HepG2 (cell line): ENCODE measurements at regions not wholly inside any gene's neighbourhood (a gene's known extent, or its start where the extent isn't known, plus 50 kb on each side); places are given as distances from the start of the nearest gene placed in this dataset.

Experiments
- ATAC-seq: fragments of 200-7000 bp; cut with Tn5 transposase; 3 replicates; pipeline ENCODE4 v1.9.1; 2020; ENCODE audit warnings: mild to moderate bottlenecking, moderate library complexity
- BruUV-seq: library from RNA; stranded (reverse); fragments of 400-500 nt; replicated peaks from 2 replicates; lab custom pipeline; 2021; lab: Mats Ljungman, UMichigan
- CTCF ChIA-PET: fragments of 300-600 bp; formaldehyde crosslinking; extraction: SDS; loops from one replicate; lab custom pipeline; 2021; ENCODE audit warnings: low total read pairs, inconsistent platforms, low intra/inter-chr PET ratio; lab: Yijun Ruan, JAX
- POLR2A ChIA-PET: fragments of 350-600 bp; sonication (Branson Sonifier 250); formaldehyde crosslinking; loops from one replicate; lab custom pipeline; 2020; ENCODE audit warnings: antibody characterized with exemption, inconsistent platforms; lab: Yijun Ruan, JAX
- DNase-seq: peaks from one replicate; pipeline ENCODE4 v3.0.0-alpha.2; 2015; ENCODE audit warnings: low spot score
- FAIRE-seq: peaks from 3 replicates; lab custom pipeline; 2011; peaks lifted over from hg19 to GRCh38; lab: Jason Lieb, UNC
- H2AFZ ChIP-seq: one replicate; pipeline ENCODE4 v1.6.1; 2011; ENCODE audit warnings: low read length, inconsistent platforms
- H3K27ac ChIP-seq: fragments of 300-600 bp; 3 replicates; pipeline ENCODE4 v1.8.0; 2011; ENCODE audit warnings: mixed run types, mild to moderate bottlenecking, mixed read lengths, low read length, inconsistent platforms; ENCODE audit not compliant: insufficient read depth; ENCODE audit errors: extremely low read length
- H3K27me3 ChIP-seq, 2 experiments: fragments of 200-600 bp in 1 of 2; 2 replicates in 1 of 2; 3 replicates in 1 of 2; pipeline versions ENCODE4 v1.6.0 to v1.8.0; 2011; ENCODE audit warnings: low read length in 2 of 2, mild to moderate bottlenecking in 2 of 2, moderate library complexity in 2 of 2, inconsistent platforms in 1 of 2; ENCODE audit not compliant: insufficient read depth in 2 of 2, control insufficient read depth in 1 of 2
- H3K36me3 ChIP-seq, 2 experiments: fragments of 200-600 bp in 1 of 2; replicated peaks in 1 of 2; 2 replicates in 1 of 2; 3 replicates in 1 of 2; pipeline versions ENCODE4 v1.5.1 to v1.8.0; 2011; ENCODE audit warnings: low read length in 2 of 2, inconsistent platforms in 1 of 2; ENCODE audit not compliant: insufficient read depth in 2 of 2, control insufficient read depth in 1 of 2
- H3K4me1 ChIP-seq: 2 replicates; pipeline ENCODE4 v1.5.1; 2012; ENCODE audit warnings: low read length, inconsistent platforms; ENCODE audit not compliant: insufficient read depth
- H3K4me2 ChIP-seq: 2 replicates; pipeline ENCODE4 v1.6.0; 2011; ENCODE audit warnings: low read depth, low read length, inconsistent platforms
- H3K4me3 ChIP-seq, 3 experiments: fragments of 200-600 bp in 1 of 3; sonication (generic), shearing (Covaris generic) in 1 of 3; replicated peaks in 1 of 3; 2 replicates each; pipeline ENCODE4 v1.5.1; 2011 to 2016; ENCODE audit warnings: low read length in 3 of 3, inconsistent platforms in 2 of 3, low read depth in 2 of 3, mild to moderate bottlenecking in 2 of 3, control low read depth in 1 of 3, mixed read lengths in 1 of 3; ENCODE audit not compliant: insufficient read depth in 1 of 3
- H3K79me2 ChIP-seq: one replicate; pipeline ENCODE4 v1.6.1; 2011; ENCODE audit warnings: low read length, inconsistent platforms; ENCODE audit not compliant: insufficient read depth
- H3K9ac ChIP-seq: 2 replicates; pipeline ENCODE4 v1.6.0; 2011; ENCODE audit warnings: mild to moderate bottlenecking, low read depth, low read length, inconsistent platforms; ENCODE audit not compliant: insufficient read depth
- H3K9me3 ChIP-seq: 2 replicates; pipeline ENCODE4 v1.5.1; 2012; ENCODE audit warnings: mild to moderate bottlenecking, low read length
- H4K20me1 ChIP-seq: 2 replicates; pipeline ENCODE4 v1.6.0; 2011; ENCODE audit warnings: inconsistent platforms, mild to moderate bottlenecking, low read length, moderate library complexity; ENCODE audit not compliant: insufficient read depth
- ATF7-NPFF ChIP-seq: sonication (generic); formaldehyde crosslinking; IDR thresholded peaks from 2 replicates; pipeline ENCODE4 v1.8.1; 2023; ENCODE audit warnings: mild to moderate bottlenecking, low read depth, missing genetic modification reagents, moderate library complexity
- CENPX ChIP-seq: sonication (generic); formaldehyde crosslinking; IDR thresholded peaks from 2 replicates; pipeline ENCODE4 v1.9.0; 2021; ENCODE audit warnings: mild to moderate bottlenecking, missing genetic modification reagents, moderate library complexity
- ELF4 ChIP-seq: sonication (generic); formaldehyde crosslinking; IDR thresholded peaks from 2 replicates; pipeline ENCODE4 v1.5.0; 2020; ENCODE audit warnings: missing genetic modification reagents, mild to moderate bottlenecking, moderate library complexity, borderline replicate concordance
- EP300 ChIP-seq, 3 experiments: sonication (generic) in 1 of 3; formaldehyde crosslinking in 1 of 3; IDR thresholded peaks; 2 replicates each; pipeline versions ENCODE4 v1.5.1 to v1.6.1; 2011 to 2020; ENCODE audit warnings: low read depth in 2 of 3, low read length in 2 of 3, borderline replicate concordance in 1 of 3, improper control_type of control experiment in 1 of 3, mild to moderate bottlenecking in 1 of 3, missing genetic modification reagents in 1 of 3, moderate library complexity in 1 of 3
- FOXJ3 ChIP-seq: sonication (generic); formaldehyde crosslinking; IDR thresholded peaks from 2 replicates; pipeline ENCODE4 v1.4.0; 2020; ENCODE audit warnings: missing genetic modification reagents, mild to moderate bottlenecking, borderline replicate concordance
- GPBP1L1 ChIP-seq: sonication (generic); formaldehyde crosslinking; IDR thresholded peaks from 2 replicates; pipeline ENCODE4 v1.5.0; 2020; ENCODE audit warnings: mild to moderate bottlenecking, missing genetic modification reagents
- RFX1 ChIP-seq: fragments of 450-650 bp; IDR thresholded peaks from 2 replicates; pipeline ENCODE4 v1.6.1; 2017
- ZBED4 ChIP-seq: sonication (generic); formaldehyde crosslinking; IDR thresholded peaks from 2 replicates; pipeline ENCODE4 v1.4.0; 2020; ENCODE audit warnings: missing genetic modification reagents, borderline replicate concordance
- ZBTB2 ChIP-seq: sonication (generic); formaldehyde crosslinking; IDR thresholded peaks from 2 replicates; pipeline ENCODE4 v1.8.0; 2022; ENCODE audit warnings: low read depth, missing genetic modification reagents
- ZBTB26 ChIP-seq: IDR thresholded peaks from 2 replicates; pipeline ENCODE4 v1.6.1; 2016; ENCODE audit warnings: missing compliant biosample characterization, missing genetic modification reagents, borderline replicate concordance
- ZBTB8A ChIP-seq: sonication (generic); formaldehyde crosslinking; IDR thresholded peaks from 2 replicates; pipeline ENCODE4 v1.4.0; 2020; ENCODE audit warnings: mild to moderate bottlenecking, low read depth, missing genetic modification reagents, borderline replicate concordance
- ZNF260 ChIP-seq: sonication (generic); formaldehyde crosslinking; IDR thresholded peaks from 2 replicates; pipeline ENCODE4 v1.4.0; 2020; ENCODE audit warnings: missing genetic modification reagents, low read depth, mild to moderate bottlenecking, borderline replicate concordance
- ZNF556 ChIP-seq: sonication (generic); formaldehyde crosslinking; IDR thresholded peaks from 2 replicates; pipeline ENCODE4 v1.4.0; 2020; ENCODE audit warnings: mild to moderate bottlenecking, missing genetic modification reagents, borderline replicate concordance
- ZNF569 ChIP-seq: sonication (generic); formaldehyde crosslinking; IDR thresholded peaks from 2 replicates; pipeline ENCODE4 v1.5.0; 2020; ENCODE audit warnings: mild to moderate bottlenecking, missing genetic modification reagents, moderate library complexity, borderline replicate concordance
- ZNF615 ChIP-seq: sonication (generic); formaldehyde crosslinking; IDR thresholded peaks from 2 replicates; pipeline ENCODE4 v1.5.0; 2020; ENCODE audit warnings: mild to moderate bottlenecking, missing genetic modification reagents, borderline replicate concordance
- ZNF616 ChIP-seq: sonication (generic); formaldehyde crosslinking; IDR thresholded peaks from 2 replicates; pipeline ENCODE4 v1.5.0; 2020; ENCODE audit warnings: low read depth, mild to moderate bottlenecking, missing genetic modification reagents
- WGBS: methylation state at CpG from one replicate; pipeline ENCODE4 v1.1.6; 2017; ENCODE audit warnings: low lambda C conversion rate; 5-methylcytosine and 5-hydroxymethylcytosine counted together
- in situ Hi-C: cut with HindIII; loops from 2 replicates; pipeline ENCODE4 v1.10.0; 2017; ENCODE audit warnings: low pct_unique_long_range_greater_than_20kb; ENCODE audit not compliant: extremely low pct_ligation_motif_present
- intact Hi-C: fragments of 100-400 bp; cut with micrococcal nuclease; formaldehyde crosslinking; loops from one replicate; pipeline ENCODE4 v1.10.0; 2022; ENCODE audit not compliant: unreplicated experiment

- ATAC-seq (no peak), DNase-seq (no peak), FAIRE-seq (no peak)
- no peak overlapping the region for H3K4me3 ChIP-seq
- BruUV-seq: no TSS peak
- in situ Hi-C loops (no loop called here), intact Hi-C loops (no loop called here)
- POLR2A ChIA-PET: no interaction called here
- no peak overlapping the region for H3K27ac ChIP-seq
- H3K79me2 ChIP-seq: no peaks in the 10 kb centered on the region
- H3K9ac ChIP-seq: no peak overlapping the region
- no peaks in the 10 kb centered on the region for H3K4me1 ChIP-seq
- 2% methylated on average over 1 of the region's 1 CpG for WGBS
- H3K9me3 ChIP-seq: no peaks in the 10 kb centered on the region
- no peak overlapping the region for H2AFZ ChIP-seq
- no peak overlapping the region for H3K4me2 ChIP-seq
- H3K36me3 ChIP-seq: no peaks in the 10 kb centered on the region
- H4K20me1 ChIP-seq: no peaks in the 10 kb centered on the region
- CTCF ChIA-PET: no interaction called here
- peaks cover 0 to 4% of the 10 kb centered on the region in 2 experiments; a peak in 1 of 5 replicates for H3K27me3 ChIP-seq
- TF ChIP-seq ZBTB2 (CRISPR knock-in tag) (no peak), ZNF260 (CRISPR knock-in tag) (no peak), CENPX (no peak), ZBED4 (CRISPR knock-in tag) (no peak), ZNF616 (CRISPR knock-in tag) (no peak), EP300 (IDR thresholded peaks at IDR 0.05; ENCODE audit: low read depth in 2 of 2, low read length in 2 of 2) (no peak), EP300 (CRISPR knock-in tag; IDR thresholded peaks at IDR 0.05; ENCODE audit: borderline replicate concordance) (no peak), ZNF556 (CRISPR knock-in tag) (no peak), ATF7-NPFF (CRISPR knock-in tag) (no peak), GPBP1L1 (CRISPR knock-in tag) (no peak), ELF4 (no peak), FOXJ3 (CRISPR knock-in tag) (no peak), ZNF569 (CRISPR knock-in tag) (no peak), RFX1 (no peak), ZBTB8A (CRISPR knock-in tag) (no peak), ZNF615 (CRISPR knock-in tag) (no peak), ZBTB26 (CRISPR knock-in tag) (no peak)
Measured at GRCh38 chr11:20256925-20257324, 96.7 kb upstream of the DBX1 start.
